HCT116 (cell line): ENCODE measurements at regions not wholly inside any gene's neighbourhood (a gene's known extent, or its start where the extent isn't known, plus 50 kb on each side); places are given as distances from the start of the nearest gene placed in this dataset.

Source experiments
- ATAC-seq: fragments of 200-7000 bp; cut with Tn5 transposase; 2 replicates; pipeline ENCODE4 v1.9.1; 2020; ENCODE audit warnings: mild to moderate bottlenecking, moderate library complexity
- BruUV-seq: library from RNA; stranded (reverse); fragments of 400-500 nt; replicated peaks from 2 replicates; lab custom pipeline; 2021; lab: Mats Ljungman, UMichigan
- CTCF ChIA-PET: fragments of 300-600 bp; sonication (Branson Sonifier 250); formaldehyde crosslinking; loops from one replicate; lab custom pipeline; 2021; ENCODE audit warnings: antibody characterized with exemption; lab: Charles Lee
- POLR2A ChIA-PET: fragments of 300-600, 350-600 bp; sonication (Branson Sonifier 250); formaldehyde crosslinking; loops from one replicate; lab custom pipeline; 2021; ENCODE audit warnings: antibody characterized with exemption; lab: Charles Lee
- RAD21 ChIA-PET, 2 experiments: fragments of 300-600 bp; sonication (Branson Sonifier 250); formaldehyde crosslinking; loops; one replicate each; lab custom pipeline; 2023; ENCODE audit warnings: low total read pairs in 2 of 2; ENCODE audit not compliant: uncharacterized antibody in 2 of 2, unreplicated experiment in 2 of 2, low non-redundant PET in 1 of 2; lab: Charles Lee
- DNase-seq: peaks from one replicate; pipeline ENCODE4 v3.0.0-alpha.2; 2010; ENCODE audit warnings: low read depth, low spot score
- H2AFZ ChIP-seq: fragments of 200-600 bp; shearing (Covaris generic), sonication (generic); 2 replicates; pipeline ENCODE4 v1.6.1; 2017; ENCODE audit warnings: low read depth, mixed run types, mixed read lengths, antibody characterized with exemption, low read length; ENCODE audit not compliant: poor library complexity, severe bottlenecking
- H3K27ac ChIP-seq: 2 replicates; pipeline ENCODE4 v1.5.1; 2012; ENCODE audit warnings: low read depth, low read length
- H3K27me3 ChIP-seq: fragments of 200-600 bp; sonication (generic); 2 replicates; pipeline ENCODE4 v1.6.1; 2016; ENCODE audit warnings: mixed run types, low read length, mixed read lengths; ENCODE audit not compliant: insufficient read depth
- H3K36me3 ChIP-seq, 2 experiments: fragments of 200-500 bp in 1 of 2; fragments of 200-600 bp in 1 of 2; sonication (Bioruptor generic) in 1 of 2; sonication (generic) in 1 of 2; 2 replicates each; pipeline versions ENCODE4 v1.5.1 to v1.6.1; 2014 to 2016; ENCODE audit warnings: low read length in 2 of 2, inconsistent platforms in 1 of 2, mixed read lengths in 1 of 2, mixed run types in 1 of 2; ENCODE audit not compliant: insufficient read depth in 2 of 2, control insufficient read depth in 1 of 2
- H3K4me1 ChIP-seq, 2 experiments: fragments of 200-600 bp in 1 of 2; sonication (generic) in 1 of 2; 2 replicates each; pipeline versions ENCODE4 v1.5.1 to v1.6.1; 2012 to 2017; ENCODE audit warnings: low read length in 2 of 2, inconsistent platforms in 1 of 2, mild to moderate bottlenecking in 1 of 2, mixed read lengths in 1 of 2, mixed run types in 1 of 2, moderate library complexity in 1 of 2; ENCODE audit not compliant: insufficient read depth in 2 of 2, control insufficient read depth in 1 of 2
- H3K4me2 ChIP-seq: fragments of 200-600 bp; sonication (generic); 2 replicates; pipeline ENCODE4 v1.6.1; 2017; ENCODE audit warnings: mixed run types, low read length, mixed read lengths
- H3K4me3 ChIP-seq, 2 experiments: fragments of 200-600 bp in 1 of 2; sonication (generic) in 1 of 2; replicated peaks in 1 of 2; 2 replicates each; pipeline ENCODE4 v1.5.1; 2011 to 2016; ENCODE audit warnings: low read length in 2 of 2, control low read depth in 1 of 2, low read depth in 1 of 2, mild to moderate bottlenecking in 1 of 2, mixed read lengths in 1 of 2, mixed run types in 1 of 2
- H3K79me2 ChIP-seq: fragments of 200-600 bp; sonication (generic); 2 replicates; pipeline ENCODE4 v1.6.1; 2017; ENCODE audit warnings: mild to moderate bottlenecking, mixed run types, low read length, moderate library complexity, mixed read lengths; ENCODE audit not compliant: insufficient read depth
- H3K9ac ChIP-seq: fragments of 200-600 bp; sonication (generic); 2 replicates; pipeline ENCODE4 v1.6.1; 2016; ENCODE audit warnings: low read length, mixed read lengths
- H3K9me2 ChIP-seq: fragments of 200-600 bp; sonication (generic), shearing (Covaris generic); 2 replicates; pipeline ENCODE4 v1.6.1; 2017; ENCODE audit warnings: mixed run types, mild to moderate bottlenecking, moderate library complexity; ENCODE audit not compliant: insufficient read depth
- H3K9me3 ChIP-seq, 2 experiments: fragments of 200-500 bp in 1 of 2; fragments of 200-600 bp in 1 of 2; sonication (Bioruptor generic) in 1 of 2; sonication (generic) in 1 of 2; 2 replicates each; pipeline ENCODE4 v1.6.1; 2014 to 2017; ENCODE audit warnings: low read length in 2 of 2, mixed read lengths in 2 of 2, inconsistent platforms in 1 of 2, low read depth in 1 of 2, mild to moderate bottlenecking in 1 of 2, mixed run types in 1 of 2, moderate library complexity in 1 of 2; ENCODE audit not compliant: control insufficient read depth in 1 of 2, insufficient read depth in 1 of 2
- H4K20me1 ChIP-seq: fragments of 200-600 bp; sonication (generic), shearing (Covaris generic); 2 replicates; pipeline ENCODE4 v1.6.1; 2017; ENCODE audit warnings: mixed run types, mild to moderate bottlenecking, moderate library complexity; ENCODE audit not compliant: insufficient read depth
- CEBPB ChIP-seq: IDR thresholded peaks from 2 replicates; pipeline ENCODE4 v1.6.1; 2012; ENCODE audit warnings: low read depth
- ELF1 ChIP-seq: IDR thresholded peaks from 2 replicates; pipeline ENCODE4 v1.6.1; 2012; ENCODE audit warnings: low read depth, borderline replicate concordance
- FOSL1 ChIP-seq: IDR thresholded peaks from 2 replicates; pipeline ENCODE4 v1.6.1; 2012; ENCODE audit warnings: low read depth
- JUND ChIP-seq: IDR thresholded peaks from 2 replicates; pipeline ENCODE4 v1.6.1; 2012
- POLR2A ChIP-seq: IDR thresholded peaks from 2 replicates; pipeline ENCODE4 v1.7.0; 2011; ENCODE audit warnings: borderline replicate concordance; ENCODE audit not compliant: insufficient read depth, insufficient read length; ENCODE audit errors: extremely low read depth
- POLR2AphosphoS5 ChIP-seq: IDR thresholded peaks from 2 replicates; pipeline ENCODE4 v1.6.1; 2011; ENCODE audit warnings: mild to moderate bottlenecking, low read depth, low read length, moderate library complexity
- SP1 ChIP-seq: IDR thresholded peaks from 2 replicates; pipeline ENCODE4 v1.6.1; 2012; ENCODE audit warnings: low read depth
- SRF ChIP-seq: IDR thresholded peaks from 2 replicates; pipeline ENCODE4 v1.6.1; 2012; ENCODE audit warnings: low read depth
- TCF7L2 ChIP-seq: IDR thresholded peaks from 2 replicates; pipeline ENCODE4 v1.7.0; 2011; ENCODE audit warnings: borderline replicate concordance, inconsistent platforms; ENCODE audit not compliant: insufficient read depth, insufficient read length; ENCODE audit errors: extremely low read depth
- YY1 ChIP-seq: IDR thresholded peaks from 2 replicates; pipeline ENCODE4 v1.6.1; 2011; ENCODE audit warnings: low read length, low read depth, moderate library complexity, mild to moderate bottlenecking; ENCODE audit not compliant: insufficient replicate concordance; ENCODE audit errors: extremely low read depth
- ZFX ChIP-seq: fragments of 450-650 bp; IDR thresholded peaks from 2 replicates; pipeline ENCODE4 v1.6.1; 2017
- intact Hi-C: fragments of 100-400 bp; cut with micrococcal nuclease; formaldehyde crosslinking; loops from 2 replicates; pipeline ENCODE4 v1.10.0; 2022
- TF ChIP-seq, protein P1 (sequence below), 3 experiments: fragments of 200-600 bp in 1 of 3; sonication (generic) in 1 of 3; IDR thresholded peaks in 2 of 3; conservative IDR thresholded peaks in 1 of 3; 2 replicates each; pipeline ENCODE4 v1.5.1; 2012 to 2017; ENCODE audit warnings: low read depth in 2 of 3, low read length in 2 of 3, antibody characterized with exemption in 1 of 3, borderline replicate concordance in 1 of 3, control low read depth in 1 of 3, mild to moderate bottlenecking in 1 of 3, mixed read lengths in 1 of 3, mixed run types in 1 of 3, moderate library complexity in 1 of 3; ENCODE audit not compliant: insufficient read depth in 1 of 3
- TF ChIP-seq, protein P2 (sequence below): IDR thresholded peaks from 2 replicates; pipeline ENCODE4 v1.6.1; 2012

DNA sequence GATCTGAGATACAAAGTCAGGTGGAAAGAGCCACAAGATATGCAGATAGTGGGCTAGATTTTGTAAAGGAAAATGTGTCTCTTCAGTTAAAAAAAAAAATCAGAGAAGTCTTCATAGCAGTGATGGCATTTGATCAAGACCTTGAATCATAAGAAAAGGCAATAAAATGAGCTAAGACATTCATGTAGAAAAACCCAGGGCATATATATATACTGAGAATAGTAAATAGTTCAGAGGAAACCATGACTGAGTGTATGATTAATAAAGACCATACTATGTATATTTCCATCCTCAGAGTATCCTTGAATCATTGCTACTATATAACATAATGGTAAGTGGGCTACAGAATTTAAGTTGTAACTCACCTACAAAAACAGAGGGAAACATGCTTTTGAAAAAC, 321.7 kb upstream of the NR5A2 start:
- Histone ChIP-seq H3K79me2 (no peaks in the 10 kb centered on the region), H4K20me1 (no peaks in the 10 kb centered on the region), H3K9ac (no peak overlapping the region), H3K4me3 (no peak overlapping the region), H3K27ac (no peak overlapping the region), H3K9me3 (no peaks in the 10 kb centered on the region), H3K9me2 (no peaks in the 10 kb centered on the region), H3K4me2 (no peak overlapping the region), H3K36me3 (no peaks in the 10 kb centered on the region), H3K4me1 (no peaks in the 10 kb centered on the region), H3K27me3 (no peaks in the 10 kb centered on the region), H2AFZ (no peak overlapping the region)
- ATAC-seq: no peak
- ChIA-PET CTCF (no interaction called here), RAD21 (no interaction called here), POLR2A (no interaction called here)
- no peak for DNase-seq
- TF ChIP-seq TCF7L2 (no peak), ZFX (no peak), POLR2A (no peak), JUND (no peak), ELF1 (no peak), FOSL1 (no peak), SP1 (no peak), YY1 (no peak), POLR2AphosphoS5 (no peak), SRF (no peak), CEBPB (no peak)
- TF ChIP-seq, protein P1, sequence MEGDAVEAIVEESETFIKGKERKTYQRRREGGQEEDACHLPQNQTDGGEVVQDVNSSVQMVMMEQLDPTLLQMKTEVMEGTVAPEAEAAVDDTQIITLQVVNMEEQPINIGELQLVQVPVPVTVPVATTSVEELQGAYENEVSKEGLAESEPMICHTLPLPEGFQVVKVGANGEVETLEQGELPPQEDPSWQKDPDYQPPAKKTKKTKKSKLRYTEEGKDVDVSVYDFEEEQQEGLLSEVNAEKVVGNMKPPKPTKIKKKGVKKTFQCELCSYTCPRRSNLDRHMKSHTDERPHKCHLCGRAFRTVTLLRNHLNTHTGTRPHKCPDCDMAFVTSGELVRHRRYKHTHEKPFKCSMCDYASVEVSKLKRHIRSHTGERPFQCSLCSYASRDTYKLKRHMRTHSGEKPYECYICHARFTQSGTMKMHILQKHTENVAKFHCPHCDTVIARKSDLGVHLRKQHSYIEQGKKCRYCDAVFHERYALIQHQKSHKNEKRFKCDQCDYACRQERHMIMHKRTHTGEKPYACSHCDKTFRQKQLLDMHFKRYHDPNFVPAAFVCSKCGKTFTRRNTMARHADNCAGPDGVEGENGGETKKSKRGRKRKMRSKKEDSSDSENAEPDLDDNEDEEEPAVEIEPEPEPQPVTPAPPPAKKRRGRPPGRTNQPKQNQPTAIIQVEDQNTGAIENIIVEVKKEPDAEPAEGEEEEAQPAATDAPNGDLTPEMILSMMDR (IDR thresholded peaks at IDR 0.05 in 2 of 3, conservative IDR thresholded peaks at IDR 0.05 in 1 of 3; ENCODE audit: borderline replicate concordance in 1 of 3, insufficient read depth in 1 of 3, low read depth in 2 of 3, low read length in 2 of 3): no peak
- TF ChIP-seq, protein P2, sequence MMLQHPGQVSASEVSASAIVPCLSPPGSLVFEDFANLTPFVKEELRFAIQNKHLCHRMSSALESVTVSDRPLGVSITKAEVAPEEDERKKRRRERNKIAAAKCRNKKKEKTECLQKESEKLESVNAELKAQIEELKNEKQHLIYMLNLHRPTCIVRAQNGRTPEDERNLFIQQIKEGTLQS: no peak
- no TSS peak for BruUV-seq
- intact Hi-C loops: no loop called here
